ENCODE measurements at regions not wholly inside any gene's neighbourhood (a gene's known extent, or its start where the extent isn't known, plus 50 kb on each side); places are given as distances from the start of the nearest gene placed in this dataset.

GRCh38 chr9:7227951-7228350 is 470.2 kb downstream of the KDM4C start:
- TF ChIP-seq, protein P1, sequence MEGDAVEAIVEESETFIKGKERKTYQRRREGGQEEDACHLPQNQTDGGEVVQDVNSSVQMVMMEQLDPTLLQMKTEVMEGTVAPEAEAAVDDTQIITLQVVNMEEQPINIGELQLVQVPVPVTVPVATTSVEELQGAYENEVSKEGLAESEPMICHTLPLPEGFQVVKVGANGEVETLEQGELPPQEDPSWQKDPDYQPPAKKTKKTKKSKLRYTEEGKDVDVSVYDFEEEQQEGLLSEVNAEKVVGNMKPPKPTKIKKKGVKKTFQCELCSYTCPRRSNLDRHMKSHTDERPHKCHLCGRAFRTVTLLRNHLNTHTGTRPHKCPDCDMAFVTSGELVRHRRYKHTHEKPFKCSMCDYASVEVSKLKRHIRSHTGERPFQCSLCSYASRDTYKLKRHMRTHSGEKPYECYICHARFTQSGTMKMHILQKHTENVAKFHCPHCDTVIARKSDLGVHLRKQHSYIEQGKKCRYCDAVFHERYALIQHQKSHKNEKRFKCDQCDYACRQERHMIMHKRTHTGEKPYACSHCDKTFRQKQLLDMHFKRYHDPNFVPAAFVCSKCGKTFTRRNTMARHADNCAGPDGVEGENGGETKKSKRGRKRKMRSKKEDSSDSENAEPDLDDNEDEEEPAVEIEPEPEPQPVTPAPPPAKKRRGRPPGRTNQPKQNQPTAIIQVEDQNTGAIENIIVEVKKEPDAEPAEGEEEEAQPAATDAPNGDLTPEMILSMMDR (optimal IDR thresholded peaks at IDR 0.05 in 1 of 3, IDR thresholded peaks at IDR 0.05 in 1 of 3, conservative IDR thresholded peaks at IDR 0.05 in 1 of 3; ENCODE audit: extremely low read depth in 1 of 3, insufficient read depth in 2 of 3, low read length in 3 of 3): no peak
- TF ChIP-seq EZH2 (IDR thresholded peaks at IDR 0.05; ENCODE audit: low read length): no peak
- dilution Hi-C loops (cut with MboI; ENCODE audit: extremely low pct_ligation_motif_present, low sequenced_read_pairs): no loop called here
- H3K27ac ChIP-seq (ENCODE audit: control insufficient read depth, insufficient read depth, low read length): no peak overlapping the region

DNA sequence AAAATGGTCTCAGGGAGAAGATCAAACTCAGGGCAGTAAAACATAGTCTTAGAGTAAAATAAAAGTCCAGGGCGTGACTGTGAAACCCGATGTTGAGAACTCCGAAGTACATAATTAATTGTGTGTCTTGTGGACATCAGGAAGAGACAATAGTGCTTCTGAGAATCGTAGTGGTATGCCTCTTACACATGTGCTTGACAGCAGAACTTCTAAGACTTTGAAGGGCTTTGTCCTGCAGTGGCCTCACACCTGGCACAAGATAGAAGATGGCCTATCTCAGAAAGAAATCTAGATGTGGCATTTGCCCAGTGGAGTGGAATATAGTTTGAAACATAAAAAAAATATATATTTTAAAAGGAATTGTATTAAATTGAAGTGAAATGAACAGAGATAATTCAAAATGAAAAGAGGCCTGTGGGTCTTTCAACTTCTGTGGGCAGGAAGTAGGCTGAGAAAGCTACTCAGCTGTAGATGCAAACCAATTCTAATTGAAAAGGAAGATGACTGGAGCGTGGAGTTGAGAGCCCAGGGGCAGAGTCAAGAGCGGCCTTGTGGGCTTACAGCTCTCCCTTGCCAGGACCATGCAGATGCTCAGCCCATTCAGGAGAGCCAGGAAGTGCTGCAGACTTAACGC is 468.4 kb downstream of the KDM4C start:
- Histone ChIP-seq H3K4me1 (ENCODE audit: control insufficient read depth, extremely low read depth, insufficient read depth, low read length) (no peaks in the 10 kb centered on the region), H3K79me2 (ENCODE audit: control insufficient read depth, insufficient read depth, low read length) (no peaks in the 10 kb centered on the region), H3K36me3 (ENCODE audit: control insufficient read depth in 2 of 2, extremely low read depth in 1 of 2, insufficient read depth in 2 of 2, low read length in 2 of 2) (no peaks in the 10 kb centered on the region), H3K9me3 (ENCODE audit: control insufficient read depth, low read depth, low read length) (no peaks in the 10 kb centered on the region), H3K4me2 (ENCODE audit: control insufficient read depth, extremely low read depth, insufficient read depth, low read depth, low read length) (no peak overlapping the region), H3K27ac (ENCODE audit: control insufficient read depth, insufficient read depth, low read length) (no peak overlapping the region), H3K9me1 (ENCODE audit: control insufficient read depth, extremely low read depth, insufficient read depth, low read length) (no peaks in the 10 kb centered on the region), H2AFZ (ENCODE audit: control insufficient read depth, low read length) (no peak overlapping the region), H3K9ac (ENCODE audit: control insufficient read depth, extremely low read depth, insufficient read depth, low read length) (no peak overlapping the region), H3K4me3 (ENCODE audit: control insufficient read depth in 2 of 3, extremely low read depth in 1 of 3, insufficient read depth in 2 of 3, low read depth in 1 of 3, low read length in 3 of 3) (no peak overlapping the region), H3K27me3 (ENCODE audit: control insufficient read depth, extremely low read depth, insufficient read depth, low read length) (no peaks in the 10 kb centered on the region), H4K20me1 (ENCODE audit: control insufficient read depth, extremely low read depth, insufficient read depth, low read length) (no peaks in the 10 kb centered on the region)
- dilution Hi-C loops (cut with MboI; ENCODE audit: extremely low pct_ligation_motif_present, low sequenced_read_pairs): no loop called here
- no peak for DNase-seq (ENCODE audit: low read depth, low spot score)
- no peak for FAIRE-seq
- TF ChIP-seq, protein P1 (optimal IDR thresholded peaks at IDR 0.05 in 1 of 3, IDR thresholded peaks at IDR 0.05 in 1 of 3, conservative IDR thresholded peaks at IDR 0.05 in 1 of 3; ENCODE audit: extremely low read depth in 1 of 3, insufficient read depth in 2 of 3, low read length in 3 of 3): no peak
- no peak for TF ChIP-seq EZH2 (IDR thresholded peaks at IDR 0.05; ENCODE audit: low read length)

More at GRCh38 chr9:7227951-7228350, 470.2 kb downstream of the KDM4C start:
- Histone ChIP-seq H3K9me3 (ENCODE audit: control insufficient read depth, low read depth, low read length) (no peaks in the 10 kb centered on the region), H3K79me2 (ENCODE audit: control insufficient read depth, insufficient read depth, low read length) (no peaks in the 10 kb centered on the region), H3K4me1 (ENCODE audit: control insufficient read depth, extremely low read depth, insufficient read depth, low read length) (no peaks in the 10 kb centered on the region), H3K36me3 (ENCODE audit: control insufficient read depth in 2 of 2, extremely low read depth in 1 of 2, insufficient read depth in 2 of 2, low read length in 2 of 2) (no peaks in the 10 kb centered on the region), H3K27me3 (ENCODE audit: control insufficient read depth, extremely low read depth, insufficient read depth, low read length) (no peaks in the 10 kb centered on the region), H3K9ac (ENCODE audit: control insufficient read depth, extremely low read depth, insufficient read depth, low read length) (no peak overlapping the region), H4K20me1 (ENCODE audit: control insufficient read depth, extremely low read depth, insufficient read depth, low read length) (no peaks in the 10 kb centered on the region), H2AFZ (ENCODE audit: control insufficient read depth, low read length) (no peak overlapping the region), H3K9me1 (ENCODE audit: control insufficient read depth, extremely low read depth, insufficient read depth, low read length) (no peaks in the 10 kb centered on the region), H3K4me2 (ENCODE audit: control insufficient read depth, extremely low read depth, insufficient read depth, low read depth, low read length) (no peak overlapping the region), H3K4me3 (ENCODE audit: control insufficient read depth in 2 of 3, extremely low read depth in 1 of 3, insufficient read depth in 2 of 3, low read depth in 1 of 3, low read length in 3 of 3) (no peak overlapping the region)
- DNase-seq (ENCODE audit: low read depth, low spot score) (no peak), FAIRE-seq (no peak)

Data from keratinocyte (primary cell).